ENCODE measurements at regions not wholly inside any gene's neighbourhood (a gene's known extent, or its start where the extent isn't known, plus 50 kb on each side); places are given as distances from the start of the nearest gene placed in this dataset.

- WGBS, 2 experiments (ENCODE audit: extremely low coverage in 1 of 2, insufficient coverage in 1 of 2, insufficient read length in 1 of 2, insufficient replicate concordance in 2 of 2, low coverage in 1 of 2, low lambda C conversion rate in 2 of 2, missing lambda C conversion rate in 1 of 2) = 95% methylated on average over 5 of the region's 5 CpGs; no CpG with 5 or more reads in 1 of the 2 experiments
Measured at GRCh38 chr15:29612701-29613100, 209.6 kb downstream of the TJP1 start.

More at GRCh38 chr15:29612701-29613100, 209.6 kb downstream of the TJP1 start:
- FAIRE-seq = no peak
- Histone ChIP-seq H4K91ac (replicated peaks; ENCODE audit: insufficient read length, low read length) (peak overlapping the region; percentile 75), H3K27ac (ENCODE audit: low read depth, low read length) (no peak overlapping the region), H2BK5ac (ENCODE audit: low read depth, low read length) (0 out of 2 replicates have a peak overlapping the region, but pooled peaks have one; percentile 97), H3K36me3 (ENCODE audit: control insufficient read depth in 2 of 4, insufficient read depth in 4 of 4, low read length in 3 of 4) (no peaks in the 10 kb centered on the region), H2AFZ (ENCODE audit: low read length) (no peak overlapping the region), H3K79me1 (ENCODE audit: low read depth, low read length) (no peaks in the 10 kb centered on the region), H2BK15ac (ENCODE audit: low read length) (no peak overlapping the region; the same call in 1 of the 2 replicates), H3K23me2 (ENCODE audit: low read depth, low read length) (no peaks in the 10 kb centered on the region), H3K4me2 (ENCODE audit: insufficient read depth in 1 of 2, low read depth in 2 of 2, low read length in 2 of 2) (peak overlapping the region in 1 of 2 experiments; percentile 66; a peak in 1 of 4 replicates), H3K56ac (replicated peaks; ENCODE audit: insufficient read length, low read depth, low read length) (no peak overlapping the region), H2BK20ac (ENCODE audit: low read length) (peak overlapping the region; percentile 15; the same call in 1 of the 2 replicates), H3K4ac (replicated peaks; ENCODE audit: insufficient read length, low read depth, low read length) (peak overlapping the region; percentile 22), H3K79me2 (ENCODE audit: control insufficient read depth in 1 of 2, insufficient read depth in 2 of 2, low read length in 2 of 2) (no peaks in the 10 kb centered on the region), H2BK120ac (replicated peaks; ENCODE audit: low read depth, low read length) (no peak overlapping the region), H2AK5ac (ENCODE audit: low read depth, low read length) (peak overlapping the region; percentile 79; the same call in 1 of the 2 replicates), H3K27me3 (replicated peaks in 1 of 4; ENCODE audit: control insufficient read depth in 3 of 4, extremely low read depth in 1 of 4, insufficient read depth in 3 of 4, low read length in 3 of 4) (no peaks in the 10 kb centered on the region; a peak in 1 of 7 replicates), H3K14ac (ENCODE audit: insufficient read length) (no peak overlapping the region), H4K20me1 (replicated peaks in 1 of 2; ENCODE audit: control insufficient read depth in 1 of 2, insufficient read depth in 2 of 2, low read length in 2 of 2) (no peaks in the 10 kb centered on the region), H3K9me3 (ENCODE audit: insufficient read depth in 2 of 2, low read depth in 1 of 2, low read length in 1 of 2) (no peaks in the 10 kb centered on the region), H3K18ac (ENCODE audit: extremely low read depth, low read length) (peak overlapping the region; percentile 9; the same call in 1 of the 2 replicates), H3K23ac (ENCODE audit: insufficient read length) (no peak overlapping the region), H3K9ac (replicated peaks in 1 of 4; ENCODE audit: extremely low read depth in 1 of 4, low read depth in 3 of 4, low read length in 3 of 4) (no peak overlapping the region), H3K4me3 (ENCODE audit: extremely low read depth in 1 of 4, insufficient read depth in 2 of 4, low read depth in 3 of 4, low read length in 4 of 4) (no peak overlapping the region), H2BK12ac (ENCODE audit: low read depth, low read length) (peak overlapping the region; percentile 98), H4K8ac (ENCODE audit: extremely low read depth, insufficient read depth, low read length) (peak overlapping the region; percentile 5; the same call in 1 of the 2 replicates), H3K4me1 (replicated peaks in 1 of 4; ENCODE audit: control insufficient read depth in 3 of 4, insufficient read depth in 4 of 4, low read length in 3 of 4) (peaks cover 3 to 16% (median 12%) of the 10 kb centered on the region in 4 experiments; a peak in 5 of 7 replicates), H4K5ac (ENCODE audit: insufficient read length, low read depth, low read length) (peak overlapping the region; percentile 3)
- CTCF ChIA-PET (ENCODE audit: partially characterized antibody) = interaction anchor here (0.7 to 5.4 kb wide), 8 partner anchors 10 to 487 kb away, joined by 3 to 58 read pairs (median 6); no protein-coding TSS in a partner anchor
- no peak for DNase-seq (ENCODE audit: low read depth in 1 of 2, low spot score in 2 of 2)
- POLR2A ChIA-PET (ENCODE audit: partially characterized antibody) = interaction anchor here (1.6 to 1.7 kb wide), 2 partner anchors 43 to 44 kb away, joined by 3 to 4 read pairs; no protein-coding TSS in a partner anchor

All from H1 (cell line).